Smooth muscle cell (in vitro differentiated cells): ENCODE measurements at regions not wholly inside any gene's neighbourhood (a gene's known extent, or its start where the extent isn't known, plus 50 kb on each side); places are given as distances from the start of the nearest gene placed in this dataset.
A peak's percentile ranks its signal among the peaks of the same experiment; 100 is the strongest.
"Not testable (repeated sequence)": the region's sequence is repeated elsewhere in the genome, so short reads cannot be mapped to it uniquely, and the experiment has no call there.

Source experiments
- DNase-seq: peaks from one replicate; lab custom pipeline; 2025; ENCODE audit not compliant: unreplicated experiment; lab: John Stamatoyannopoulos, UW
- H2AFZ ChIP-seq: fragments of 200-600 bp; sonication (generic); 2 replicates; pipeline ENCODE4 v1.6.0; 2016; ENCODE audit warnings: antibody characterized with exemption, low read depth, mild to moderate bottlenecking
- H3F3A ChIP-seq: fragments of 200-600 bp; sonication (generic); 2 replicates; pipeline ENCODE4 v1.6.0; 2017; ENCODE audit warnings: antibody characterized with exemption, low read depth
- H3K27ac ChIP-seq: fragments of 200-600 bp; sonication (generic); 2 replicates; pipeline ENCODE4 v1.5.1; 2016; ENCODE audit warnings: low read depth, mild to moderate bottlenecking
- H3K27me3 ChIP-seq: fragments of 200-600 bp; sonication (generic); 2 replicates; pipeline ENCODE4 v1.6.1; 2016; ENCODE audit warnings: low read depth, mild to moderate bottlenecking
- H3K36me3 ChIP-seq: fragments of 200-600 bp; sonication (generic); 2 replicates; pipeline ENCODE4 v1.5.1; 2016; ENCODE audit warnings: low read depth
- H3K4me1 ChIP-seq: fragments of 200-600 bp; sonication (generic); 2 replicates; pipeline ENCODE4 v1.5.1; 2016; ENCODE audit warnings: low read depth
- H3K4me2 ChIP-seq: fragments of 200-600 bp; sonication (generic); 2 replicates; pipeline ENCODE4 v1.6.0; 2016; ENCODE audit warnings: mild to moderate bottlenecking
- H3K4me3 ChIP-seq: fragments of 200-600 bp; sonication (generic); 2 replicates; pipeline ENCODE4 v1.5.1; 2016; ENCODE audit warnings: mild to moderate bottlenecking
- H3K79me2 ChIP-seq: fragments of 200-600 bp; sonication (generic); 2 replicates; pipeline ENCODE4 v1.6.0; 2016; ENCODE audit warnings: low read depth, mild to moderate bottlenecking
- H3K9ac ChIP-seq: fragments of 200-600 bp; sonication (generic); 2 replicates; pipeline ENCODE4 v1.6.0; 2016; ENCODE audit warnings: low read depth
- H3K9me3 ChIP-seq: fragments of 200-600 bp; sonication (generic); replicated peaks from 2 replicates; pipeline ENCODE4 v1.5.1; 2016; ENCODE audit warnings: low read depth
- H4K20me1 ChIP-seq: fragments of 200-600 bp; sonication (generic); 2 replicates; pipeline ENCODE4 v1.6.0; 2016; ENCODE audit warnings: low read depth
- WGBS: methylation state at CpG from one replicate; pipeline ENCODE4 v1.1.7; 2016; ENCODE audit warnings: low lambda C conversion rate; 5-methylcytosine and 5-hydroxymethylcytosine counted together
- TF ChIP-seq, protein P1 (sequence below): fragments of 200-600 bp; sonication (generic); IDR thresholded peaks from 2 replicates; pipeline ENCODE4 v1.5.1; 2017; ENCODE audit warnings: borderline replicate concordance, mild to moderate bottlenecking, antibody characterized with exemption; ENCODE audit not compliant: insufficient read depth, poor library complexity, severe bottlenecking

- TF ChIP-seq, protein P1, sequence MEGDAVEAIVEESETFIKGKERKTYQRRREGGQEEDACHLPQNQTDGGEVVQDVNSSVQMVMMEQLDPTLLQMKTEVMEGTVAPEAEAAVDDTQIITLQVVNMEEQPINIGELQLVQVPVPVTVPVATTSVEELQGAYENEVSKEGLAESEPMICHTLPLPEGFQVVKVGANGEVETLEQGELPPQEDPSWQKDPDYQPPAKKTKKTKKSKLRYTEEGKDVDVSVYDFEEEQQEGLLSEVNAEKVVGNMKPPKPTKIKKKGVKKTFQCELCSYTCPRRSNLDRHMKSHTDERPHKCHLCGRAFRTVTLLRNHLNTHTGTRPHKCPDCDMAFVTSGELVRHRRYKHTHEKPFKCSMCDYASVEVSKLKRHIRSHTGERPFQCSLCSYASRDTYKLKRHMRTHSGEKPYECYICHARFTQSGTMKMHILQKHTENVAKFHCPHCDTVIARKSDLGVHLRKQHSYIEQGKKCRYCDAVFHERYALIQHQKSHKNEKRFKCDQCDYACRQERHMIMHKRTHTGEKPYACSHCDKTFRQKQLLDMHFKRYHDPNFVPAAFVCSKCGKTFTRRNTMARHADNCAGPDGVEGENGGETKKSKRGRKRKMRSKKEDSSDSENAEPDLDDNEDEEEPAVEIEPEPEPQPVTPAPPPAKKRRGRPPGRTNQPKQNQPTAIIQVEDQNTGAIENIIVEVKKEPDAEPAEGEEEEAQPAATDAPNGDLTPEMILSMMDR: no peak
- Histone ChIP-seq H3K9ac (peak overlapping the region; percentile 70), H3K27me3 (no peaks in the 10 kb centered on the region), H3K9me3 (no peaks in the 10 kb centered on the region), H3K79me2 (no peaks in the 10 kb centered on the region), H3K4me3 (no peak overlapping the region), H3F3A (peaks cover 4% of the 10 kb centered on the region), H3K4me2 (no peak overlapping the region), H3K4me1 (no peaks in the 10 kb centered on the region), H4K20me1 (no peaks in the 10 kb centered on the region), H2AFZ (no peak overlapping the region), H3K27ac (peak overlapping the region; percentile 96), H3K36me3 (no peaks in the 10 kb centered on the region)
- no peak for DNase-seq
- 94% methylated on average over 3 of the region's 3 CpGs for WGBS
Measured at GRCh38 chr10:7108141-7108540, 302.7 kb downstream of the SFMBT2 start.

DNA sequence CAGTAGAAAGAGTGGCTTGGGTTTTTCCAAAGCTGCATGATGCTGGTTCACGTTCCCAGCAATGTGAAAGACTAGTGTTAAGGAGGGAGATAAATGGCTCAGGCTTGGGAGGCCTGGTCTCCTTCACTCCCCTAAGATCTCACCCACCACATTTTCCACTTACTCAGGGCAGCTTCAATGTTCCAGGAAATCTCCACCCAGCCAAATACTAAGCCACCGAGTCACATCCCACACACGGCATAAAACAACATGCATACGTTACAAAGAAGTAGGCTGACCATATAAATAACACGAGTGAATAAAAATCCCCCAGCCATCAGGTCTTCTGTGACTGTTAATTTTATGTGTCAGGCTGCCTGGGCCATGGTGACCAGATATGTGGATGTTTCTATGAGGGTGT is 303.5 kb downstream of the SFMBT2 start:
- Histone ChIP-seq H3K9ac (peak overlapping the region; percentile 70), H3K27ac (peak overlapping the region; percentile 96), H3K4me2 (peak overlapping the region; percentile 59), H3K27me3 (no peaks in the 10 kb centered on the region), H3K9me3 (no peaks in the 10 kb centered on the region), H2AFZ (no peak overlapping the region), H3F3A (peaks cover 4% of the 10 kb centered on the region), H4K20me1 (no peaks in the 10 kb centered on the region), H3K4me1 (no peaks in the 10 kb centered on the region), H3K4me3 (no peak overlapping the region), H3K36me3 (no peaks in the 10 kb centered on the region), H3K79me2 (no peaks in the 10 kb centered on the region)
- TF ChIP-seq, protein P1: no peak
- 23% methylated on average over 5 of the region's 5 CpGs for WGBS
- peak; percentile 37 for DNase-seq

DNA sequence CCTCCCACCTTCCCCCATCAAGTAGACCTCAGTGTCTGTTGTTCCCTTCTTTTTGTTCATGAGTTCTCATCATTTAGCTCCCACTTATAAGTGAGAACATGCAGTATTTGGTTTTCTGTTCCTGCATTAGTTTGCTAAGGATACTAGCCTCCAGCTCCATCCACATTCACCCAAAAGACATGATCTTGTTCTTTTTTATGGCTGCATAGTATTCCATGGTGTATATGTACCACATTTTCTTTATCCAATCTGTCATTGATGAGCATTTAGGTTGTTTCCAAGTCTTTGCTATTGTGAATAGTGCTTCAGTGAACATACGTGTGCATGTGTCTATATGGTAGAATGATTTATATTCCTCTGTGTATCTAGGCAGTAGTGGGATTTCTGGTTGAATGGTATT is 306.5 kb downstream of the SFMBT2 start:
- WGBS: 94% methylated on average over 1 of the region's 1 CpG

GRCh38 chr10:7102557-7103349 is 308.1 kb downstream of the SFMBT2 start:
- H3K27ac ChIP-seq: no peak overlapping the region
- TF ChIP-seq, protein P1: no peak
- peaks cover 4% of the 10 kb centered on the region for H3F3A ChIP-seq
- no peaks in the 10 kb centered on the region for H3K9me3 ChIP-seq
- H3K79me2 ChIP-seq: no peaks in the 10 kb centered on the region
- no peak for DNase-seq
- no peak overlapping the region for H3K4me3 ChIP-seq
- no peak overlapping the region for H3K4me2 ChIP-seq
- H3K4me1 ChIP-seq: no peaks in the 10 kb centered on the region
- no peaks in the 10 kb centered on the region for H3K36me3 ChIP-seq
- H4K20me1 ChIP-seq: no peaks in the 10 kb centered on the region
- H3K9ac ChIP-seq: no peak overlapping the region
- no peaks in the 10 kb centered on the region for H3K27me3 ChIP-seq
- WGBS: 90% methylated on average over 7 of the region's 7 CpGs
- H2AFZ ChIP-seq: no peak overlapping the region

More for the DNA sequence above, 306.5 kb downstream of the SFMBT2 start:
- H3K4me3 ChIP-seq, H3F3A ChIP-seq, H3K4me2 ChIP-seq, H3K9ac ChIP-seq, H3K9me3 ChIP-seq, H2AFZ ChIP-seq, H4K20me1 ChIP-seq, H3K27me3 ChIP-seq, DNase-seq, H3K27ac ChIP-seq, H3K79me2 ChIP-seq, H3K36me3 ChIP-seq, H3K4me1 ChIP-seq: not testable (repeated sequence)
